Urothelium cell line (cell line): ENCODE measurements at regions not wholly inside any gene's neighbourhood (a gene's known extent, or its start where the extent isn't known, plus 50 kb on each side); places are given as distances from the start of the nearest gene placed in this dataset.

Experiments
- DNase-seq: peaks from one replicate; pipeline ENCODE4 v3.0.0; 2011; ENCODE audit warnings: low spot score, mixed read lengths
- FAIRE-seq: peaks from 2 replicates; lab custom pipeline; 2011; peaks lifted over from hg19 to GRCh38; lab: Jason Lieb, UNC

GRCh38 chr10:113454341-113455061 lies 98.4 kb upstream of the HABP2 start:
- FAIRE-seq (peak; percentile 80), DNase-seq (peak; percentile 62)

- DNase-seq (no peak), FAIRE-seq (no peak)
These were observed 96.9 kb upstream of the HABP2 start for GRCh38 chr10:113455947-113456346.

- DNase-seq (no peak), FAIRE-seq (no peak)
These were observed 96.1 kb upstream of the HABP2 start for GRCh38 chr10:113456741-113457140.

- DNase-seq (no peak), FAIRE-seq (no peak)
These were observed 95.4 kb upstream of the HABP2 start for GRCh38 chr10:113457408-113457807.

- DNase-seq (no peak), FAIRE-seq (no peak)
These were observed 94.4 kb upstream of the HABP2 start for GRCh38 chr10:113458451-113458850.

- peak; percentile 27 for FAIRE-seq
- no peak for DNase-seq
These were observed 93.9 kb upstream of the HABP2 start for GRCh38 chr10:113458944-113459343.

GRCh38 chr10:113459626-113460280 lies 93.1 kb upstream of the HABP2 start:
- no peak for DNase-seq
- FAIRE-seq = no peak

- no peak for DNase-seq
- FAIRE-seq = no peak
These were observed 89.8 kb upstream of the HABP2 start for GRCh38 chr10:113463083-113463482.

GRCh38 chr10:113463777-113464176 lies 89.1 kb upstream of the HABP2 start:
- DNase-seq (no peak), FAIRE-seq (no peak)

GRCh38 chr10:113469796-113470195 lies 83.1 kb upstream of the HABP2 start:
- DNase-seq (no peak), FAIRE-seq (no peak)

- DNase-seq (no peak), FAIRE-seq (no peak)
These were observed 82.2 kb upstream of the HABP2 start for GRCh38 chr10:113470372-113471240.

- DNase-seq (no peak), FAIRE-seq (no peak)
These were observed 81.4 kb upstream of the HABP2 start for GRCh38 chr10:113471241-113471996.

- DNase-seq (no peak), FAIRE-seq (no peak)
These were observed 79.8 kb upstream of the HABP2 start for GRCh38 chr10:113473011-113473410.

- DNase-seq = peak; percentile 46
- no peak for FAIRE-seq
These were observed 79.0 kb upstream of the HABP2 start for GRCh38 chr10:113473851-113474250.

- FAIRE-seq (no peak), DNase-seq (no peak)
These were observed 78.1 kb upstream of the HABP2 start for GRCh38 chr10:113474752-113475151.

- FAIRE-seq (no peak), DNase-seq (peak; percentile 47)
These were observed 77.5 kb upstream of the HABP2 start for GRCh38 chr10:113475381-113475807.

GRCh38 chr10:113476191-113476590 lies 76.7 kb upstream of the HABP2 start:
- no peak for FAIRE-seq
- no peak for DNase-seq

GRCh38 chr10:113476673-113477072 lies 76.2 kb upstream of the HABP2 start:
- DNase-seq (no peak), FAIRE-seq (no peak)

GRCh38 chr10:113477451-113477850 lies 75.4 kb upstream of the HABP2 start:
- FAIRE-seq = no peak
- DNase-seq = no peak

GRCh38 chr10:113479346-113480080 lies 73.3 kb upstream of the HABP2 start:
- no peak for DNase-seq
- FAIRE-seq = no peak
